Ovary (tissue), 3 donors: ENCODE measurements at regions not wholly inside any gene's neighbourhood (a gene's known extent, or its start where the extent isn't known, plus 50 kb on each side); places are given as distances from the start of the nearest gene placed in this dataset.

Source experiments
- POLR2A ChIP-seq: fragments of 450-650 bp; IDR thresholded peaks from one replicate; pipeline ENCODE4 v1.6.1; 2017; ENCODE audit warnings: antibody characterized with exemption, mild to moderate bottlenecking, moderate library complexity
- TF ChIP-seq, protein P1 (sequence below), 3 donors: fragments of 450-650 bp in 2 of 3; fragments of 200-600 bp in 1 of 3; IDR thresholded peaks; one replicate each; pipeline versions ENCODE4 v1.5.1 to v1.8.0; 2016 to 2022; ENCODE audit warnings: antibody characterized with exemption in 3 of 3, mild to moderate bottlenecking in 1 of 3
- donor health status: DM: no; HTN: no; CAD: no.

DNA sequence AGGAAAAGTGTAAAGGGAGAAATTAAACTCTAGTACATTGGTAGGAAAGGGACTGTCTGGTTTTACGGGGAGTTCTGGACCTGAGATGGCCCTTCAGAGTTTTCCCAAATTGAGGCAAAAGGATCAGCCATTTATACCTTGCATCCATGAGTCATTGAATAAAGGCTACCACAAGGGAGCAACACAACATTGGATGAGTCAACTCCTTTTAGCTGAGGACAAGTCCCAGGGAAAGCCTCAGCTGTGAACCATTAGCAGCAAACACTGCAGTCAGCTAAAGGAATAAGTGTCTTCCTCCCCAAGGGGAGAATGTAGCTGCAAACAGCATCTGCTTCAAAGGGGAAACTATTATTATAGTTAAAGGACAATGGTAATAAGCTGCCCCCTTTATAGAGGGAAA, 468.7 kb upstream of the ID4 start:
- no peak for TF ChIP-seq POLR2A
- TF ChIP-seq, protein P1, sequence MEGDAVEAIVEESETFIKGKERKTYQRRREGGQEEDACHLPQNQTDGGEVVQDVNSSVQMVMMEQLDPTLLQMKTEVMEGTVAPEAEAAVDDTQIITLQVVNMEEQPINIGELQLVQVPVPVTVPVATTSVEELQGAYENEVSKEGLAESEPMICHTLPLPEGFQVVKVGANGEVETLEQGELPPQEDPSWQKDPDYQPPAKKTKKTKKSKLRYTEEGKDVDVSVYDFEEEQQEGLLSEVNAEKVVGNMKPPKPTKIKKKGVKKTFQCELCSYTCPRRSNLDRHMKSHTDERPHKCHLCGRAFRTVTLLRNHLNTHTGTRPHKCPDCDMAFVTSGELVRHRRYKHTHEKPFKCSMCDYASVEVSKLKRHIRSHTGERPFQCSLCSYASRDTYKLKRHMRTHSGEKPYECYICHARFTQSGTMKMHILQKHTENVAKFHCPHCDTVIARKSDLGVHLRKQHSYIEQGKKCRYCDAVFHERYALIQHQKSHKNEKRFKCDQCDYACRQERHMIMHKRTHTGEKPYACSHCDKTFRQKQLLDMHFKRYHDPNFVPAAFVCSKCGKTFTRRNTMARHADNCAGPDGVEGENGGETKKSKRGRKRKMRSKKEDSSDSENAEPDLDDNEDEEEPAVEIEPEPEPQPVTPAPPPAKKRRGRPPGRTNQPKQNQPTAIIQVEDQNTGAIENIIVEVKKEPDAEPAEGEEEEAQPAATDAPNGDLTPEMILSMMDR (IDR thresholded peaks at IDR 0.05) = no peak
